Hypothalamus (tissue), 51 donors: ENCODE measurements at regions not wholly inside any gene's neighbourhood (a gene's known extent, or its start where the extent isn't known, plus 50 kb on each side); places are given as distances from the start of the nearest gene placed in this dataset.
A peak's percentile ranks its signal among the peaks of the same experiment; 100 is the strongest.
"Not testable (repeated sequence)": the region's sequence is repeated elsewhere in the genome, so short reads cannot be mapped to it uniquely, and the experiment has no call there.

Experiments
- DNase-seq, 51 donors: peaks; one replicate each; lab custom pipeline; 2025; lab: John Stamatoyannopoulos, UW

- DNase-seq = no peak
Measured at GRCh38 chr12:7591531-7591930, 74.2 kb downstream of the APOBEC1 start.

- DNase-seq = not testable (repeated sequence)
Measured at GRCh38 chr12:7590085-7590484, 75.6 kb downstream of the APOBEC1 start.

GRCh38 chr12:7588742-7589329, 76.9 kb downstream of the APOBEC1 start:
- peak in 12 of 51 donors; percentile 1 to 40 (median 6) for DNase-seq

- DNase-seq = not testable (repeated sequence)
Measured at GRCh38 chr12:7584137-7584536, 80.6 kb upstream of the CD163 start.

GRCh38 chr12:7583471-7583870, 79.9 kb upstream of the CD163 start:
- no peak for DNase-seq

GRCh38 chr12:7582796-7583195, 79.2 kb upstream of the CD163 start:
- DNase-seq = no peak

- DNase-seq = no peak
Measured at GRCh38 chr12:7581625-7582024, 78.0 kb upstream of the CD163 start.

- DNase-seq = no peak
Measured at GRCh38 chr12:7581046-7581445, 77.5 kb upstream of the CD163 start.

- no peak for DNase-seq
Measured at GRCh38 chr12:7571257-7571656, 67.7 kb upstream of the CD163 start.

- DNase-seq = no peak
Measured at GRCh38 chr12:7557227-7557626, 53.6 kb upstream of the CD163 start.

- no peak for DNase-seq
Measured at GRCh38 chr12:7555752-7556151, 52.2 kb upstream of the CD163 start.

GRCh38 chr12:7554831-7555230, 51.3 kb upstream of the CD163 start:
- not testable (repeated sequence) for DNase-seq
